D721Med (cell line): ENCODE measurements at regions not wholly inside any gene's neighbourhood (a gene's known extent, or its start where the extent isn't known, plus 50 kb on each side); places are given as distances from the start of the nearest gene placed in this dataset.

ENCODE experiments used
- DNase-seq: peaks from one replicate; pipeline ENCODE4 v3.0.0; 2011; ENCODE audit warnings: low spot score; ENCODE audit not compliant: insufficient read length
- FAIRE-seq: peaks from 2 replicates; lab custom pipeline; 2011; peaks lifted over from hg19 to GRCh38; lab: Jason Lieb, UNC
- TF ChIP-seq, protein P1 (sequence below): IDR thresholded peaks from 2 replicates; pipeline ENCODE4 v1.5.1; 2012; ENCODE audit warnings: mild to moderate bottlenecking, control low read depth; ENCODE audit not compliant: insufficient read depth; ENCODE audit errors: missing control alignments

DNA sequence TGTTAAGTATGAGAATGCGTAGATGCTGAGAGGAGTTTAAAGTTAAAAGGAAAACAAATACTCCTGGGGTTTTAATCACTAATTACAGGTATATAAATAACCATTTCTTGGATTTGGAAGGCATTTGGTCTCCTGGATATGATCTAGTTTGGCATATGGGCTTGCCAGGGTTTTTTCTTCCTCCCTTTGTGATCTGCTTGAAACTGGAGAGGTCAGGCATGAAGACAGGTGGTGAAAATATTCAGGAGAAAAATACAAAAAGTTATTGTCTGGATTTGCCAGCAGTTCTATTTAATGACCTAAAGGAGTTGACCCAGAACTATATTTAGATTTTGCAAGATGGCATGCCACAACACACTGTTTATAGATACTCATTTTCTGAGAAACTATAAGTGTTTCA lies 136.3 kb downstream of the DIPK2A start:
- no peak for DNase-seq
- peak; percentile 71 for FAIRE-seq
- TF ChIP-seq, protein P1, sequence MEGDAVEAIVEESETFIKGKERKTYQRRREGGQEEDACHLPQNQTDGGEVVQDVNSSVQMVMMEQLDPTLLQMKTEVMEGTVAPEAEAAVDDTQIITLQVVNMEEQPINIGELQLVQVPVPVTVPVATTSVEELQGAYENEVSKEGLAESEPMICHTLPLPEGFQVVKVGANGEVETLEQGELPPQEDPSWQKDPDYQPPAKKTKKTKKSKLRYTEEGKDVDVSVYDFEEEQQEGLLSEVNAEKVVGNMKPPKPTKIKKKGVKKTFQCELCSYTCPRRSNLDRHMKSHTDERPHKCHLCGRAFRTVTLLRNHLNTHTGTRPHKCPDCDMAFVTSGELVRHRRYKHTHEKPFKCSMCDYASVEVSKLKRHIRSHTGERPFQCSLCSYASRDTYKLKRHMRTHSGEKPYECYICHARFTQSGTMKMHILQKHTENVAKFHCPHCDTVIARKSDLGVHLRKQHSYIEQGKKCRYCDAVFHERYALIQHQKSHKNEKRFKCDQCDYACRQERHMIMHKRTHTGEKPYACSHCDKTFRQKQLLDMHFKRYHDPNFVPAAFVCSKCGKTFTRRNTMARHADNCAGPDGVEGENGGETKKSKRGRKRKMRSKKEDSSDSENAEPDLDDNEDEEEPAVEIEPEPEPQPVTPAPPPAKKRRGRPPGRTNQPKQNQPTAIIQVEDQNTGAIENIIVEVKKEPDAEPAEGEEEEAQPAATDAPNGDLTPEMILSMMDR = no peak

DNA sequence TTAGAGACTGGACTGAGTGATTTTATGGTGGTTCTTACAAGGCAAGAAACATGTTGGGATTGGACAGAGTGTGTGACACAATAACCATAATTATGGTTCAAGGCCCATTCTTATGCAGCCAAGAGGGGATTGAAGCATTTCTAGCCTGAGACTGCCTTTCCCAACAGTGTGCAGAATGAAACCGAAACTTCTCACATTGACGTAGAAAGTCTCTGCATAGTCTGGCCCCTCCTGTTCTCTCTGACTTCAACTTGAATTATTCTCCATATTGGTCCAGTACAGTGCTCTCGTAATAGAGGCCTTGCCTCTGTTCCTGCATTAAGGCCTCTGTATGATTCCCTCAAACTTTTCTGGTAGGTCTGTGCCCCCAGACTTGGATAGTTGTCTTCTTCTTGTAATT lies 138.3 kb downstream of the DIPK2A start:
- TF ChIP-seq, protein P1 = no peak
- DNase-seq = no peak
- no peak for FAIRE-seq

DNA sequence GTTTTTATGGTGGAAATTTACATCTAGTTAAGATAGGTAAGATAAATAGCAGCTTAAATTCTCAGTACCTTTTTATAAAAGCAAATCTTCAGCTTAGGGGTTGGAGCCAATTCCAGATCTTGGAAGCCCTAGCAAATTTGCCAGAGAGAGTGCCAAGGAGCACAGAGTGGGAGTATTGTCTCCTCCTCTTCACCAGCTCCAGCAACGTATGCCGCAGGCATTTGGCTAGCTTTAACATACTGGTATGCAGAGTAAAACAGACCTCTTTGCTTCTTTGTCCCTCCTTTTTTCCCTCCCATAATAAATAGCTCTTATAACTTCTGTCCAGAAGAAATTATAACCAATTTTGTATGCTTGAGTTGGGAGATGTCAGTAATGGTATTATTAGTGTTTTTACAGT lies 140.4 kb downstream of the DIPK2A start:
- FAIRE-seq = no peak
- TF ChIP-seq, protein P1 = no peak
- DNase-seq = no peak

DNA sequence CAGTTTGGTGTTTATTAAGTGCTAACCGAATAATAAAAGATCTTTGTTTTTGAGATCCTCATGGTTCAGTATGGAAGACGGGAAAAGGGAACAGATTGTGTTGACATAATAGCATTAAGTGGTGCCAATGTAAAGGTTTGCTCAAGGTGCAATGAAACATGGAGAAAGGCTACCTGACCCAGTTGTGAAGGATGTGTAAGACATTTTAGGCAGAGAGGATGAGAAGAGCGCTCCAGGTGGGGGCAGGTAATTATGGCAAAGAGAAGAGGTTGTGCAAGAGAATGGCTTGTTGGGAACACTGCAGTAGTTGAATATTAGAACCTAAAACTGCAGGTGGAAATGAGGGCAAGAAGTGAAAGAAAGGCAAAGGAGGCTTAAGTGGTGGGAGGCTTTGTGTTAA lies 140.8 kb downstream of the DIPK2A start:
- FAIRE-seq = peak; percentile 16
- TF ChIP-seq, protein P1 = no peak
- DNase-seq = no peak

DNA sequence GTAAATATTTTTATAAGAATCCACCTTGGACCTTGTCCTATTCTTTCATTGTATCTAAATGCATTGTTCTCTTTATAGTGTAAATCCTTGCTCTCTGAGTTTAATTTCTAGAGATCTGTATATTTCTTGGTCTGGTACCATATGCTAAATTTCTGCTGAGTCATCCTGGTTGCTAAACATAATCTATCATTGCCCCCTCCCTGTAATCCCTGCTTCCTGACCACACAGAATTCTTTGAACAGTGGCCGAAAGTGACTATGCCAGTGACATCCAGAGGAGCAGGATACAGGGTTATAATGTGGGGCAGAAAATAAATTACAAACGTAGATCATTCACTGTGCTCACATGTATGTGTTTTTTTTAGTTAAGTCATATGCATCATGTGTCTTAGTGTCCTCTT lies 143.1 kb downstream of the DIPK2A start:
- FAIRE-seq (no peak), DNase-seq (no peak)
- TF ChIP-seq, protein P1 = no peak

DNA sequence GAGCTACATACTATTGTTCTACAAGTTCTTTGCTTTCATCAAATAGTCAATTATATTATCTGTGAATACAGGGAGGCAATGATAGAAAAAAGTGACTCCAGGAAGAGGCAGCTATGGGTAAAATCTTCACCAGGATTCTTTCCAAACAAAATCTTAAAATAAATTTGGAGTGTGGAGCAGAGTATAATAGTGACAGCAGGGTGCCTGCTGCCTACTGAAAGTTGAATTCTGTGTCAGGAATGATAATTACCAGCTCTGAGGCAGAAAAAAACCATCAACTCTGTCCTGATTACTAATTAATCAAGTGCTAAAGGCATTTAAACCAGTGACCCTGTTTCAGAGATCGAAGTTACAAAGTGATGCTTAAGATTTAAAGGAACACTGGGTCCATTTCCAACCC lies 148.0 kb downstream of the DIPK2A start:
- TF ChIP-seq, protein P1 = no peak
- DNase-seq (no peak), FAIRE-seq (no peak)

DNA sequence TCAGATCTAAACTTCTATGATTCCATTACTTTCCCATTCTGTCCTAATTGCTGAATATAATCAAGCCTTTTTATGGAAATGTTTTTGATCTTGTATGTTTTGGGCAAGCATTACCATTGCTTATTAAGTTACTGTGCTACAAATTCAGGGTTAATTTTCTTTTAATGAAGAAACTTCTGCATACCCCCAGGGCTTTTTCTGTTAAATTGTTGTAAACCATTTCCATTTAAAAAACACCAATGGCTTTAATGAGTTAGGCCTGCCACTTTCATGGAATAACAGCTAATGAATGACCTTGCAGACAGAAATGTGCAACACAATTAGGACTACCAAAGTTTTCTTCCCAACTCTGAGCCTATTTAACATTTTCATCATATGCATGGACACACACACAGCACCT lies 150.0 kb downstream of the DIPK2A start:
- DNase-seq (no peak), FAIRE-seq (no peak)
- TF ChIP-seq, protein P1 = no peak
